Fibroblast of villous mesenchyme (primary cell): ENCODE measurements at regions not wholly inside any gene's neighbourhood (a gene's known extent, or its start where the extent isn't known, plus 50 kb on each side); places are given as distances from the start of the nearest gene placed in this dataset.

ENCODE experiments used
- DNase-seq: peaks from one replicate; pipeline ENCODE4 v3.0.0-alpha.2; 2010; ENCODE audit warnings: low read depth
- H3K4me3 ChIP-seq: 2 replicates; pipeline ENCODE4 v1.5.1; 2011; ENCODE audit warnings: low read depth, mild to moderate bottlenecking, low read length
- TF ChIP-seq, protein P1 (sequence below): IDR thresholded peaks from 2 replicates; pipeline ENCODE4 v1.5.1; 2012; ENCODE audit warnings: low read depth, mild to moderate bottlenecking, low read length; ENCODE audit not compliant: insufficient read depth

DNA sequence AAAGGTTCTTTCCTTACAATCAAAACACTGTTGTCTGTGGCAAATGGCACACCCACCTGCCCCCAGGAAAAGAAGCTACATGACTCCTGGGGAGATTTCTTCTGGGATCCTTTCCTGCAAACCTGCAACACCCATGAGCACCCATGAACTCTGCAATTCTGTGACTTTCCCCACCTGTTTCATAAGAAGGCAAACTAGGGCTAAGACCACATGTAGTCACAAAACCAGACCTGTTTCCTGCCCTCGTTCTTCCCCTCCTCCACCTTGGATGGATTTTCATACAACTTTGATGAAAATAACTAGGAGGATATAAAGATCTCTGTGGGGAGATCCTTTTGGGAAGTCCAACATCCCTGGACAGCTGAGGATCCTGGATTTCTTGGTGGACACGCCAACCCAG, 1084.7 kb downstream of the BCL11B start:
- no peak overlapping the region for H3K4me3 ChIP-seq
- DNase-seq, result no peak
- TF ChIP-seq, protein P1, sequence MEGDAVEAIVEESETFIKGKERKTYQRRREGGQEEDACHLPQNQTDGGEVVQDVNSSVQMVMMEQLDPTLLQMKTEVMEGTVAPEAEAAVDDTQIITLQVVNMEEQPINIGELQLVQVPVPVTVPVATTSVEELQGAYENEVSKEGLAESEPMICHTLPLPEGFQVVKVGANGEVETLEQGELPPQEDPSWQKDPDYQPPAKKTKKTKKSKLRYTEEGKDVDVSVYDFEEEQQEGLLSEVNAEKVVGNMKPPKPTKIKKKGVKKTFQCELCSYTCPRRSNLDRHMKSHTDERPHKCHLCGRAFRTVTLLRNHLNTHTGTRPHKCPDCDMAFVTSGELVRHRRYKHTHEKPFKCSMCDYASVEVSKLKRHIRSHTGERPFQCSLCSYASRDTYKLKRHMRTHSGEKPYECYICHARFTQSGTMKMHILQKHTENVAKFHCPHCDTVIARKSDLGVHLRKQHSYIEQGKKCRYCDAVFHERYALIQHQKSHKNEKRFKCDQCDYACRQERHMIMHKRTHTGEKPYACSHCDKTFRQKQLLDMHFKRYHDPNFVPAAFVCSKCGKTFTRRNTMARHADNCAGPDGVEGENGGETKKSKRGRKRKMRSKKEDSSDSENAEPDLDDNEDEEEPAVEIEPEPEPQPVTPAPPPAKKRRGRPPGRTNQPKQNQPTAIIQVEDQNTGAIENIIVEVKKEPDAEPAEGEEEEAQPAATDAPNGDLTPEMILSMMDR, result no peak

DNA sequence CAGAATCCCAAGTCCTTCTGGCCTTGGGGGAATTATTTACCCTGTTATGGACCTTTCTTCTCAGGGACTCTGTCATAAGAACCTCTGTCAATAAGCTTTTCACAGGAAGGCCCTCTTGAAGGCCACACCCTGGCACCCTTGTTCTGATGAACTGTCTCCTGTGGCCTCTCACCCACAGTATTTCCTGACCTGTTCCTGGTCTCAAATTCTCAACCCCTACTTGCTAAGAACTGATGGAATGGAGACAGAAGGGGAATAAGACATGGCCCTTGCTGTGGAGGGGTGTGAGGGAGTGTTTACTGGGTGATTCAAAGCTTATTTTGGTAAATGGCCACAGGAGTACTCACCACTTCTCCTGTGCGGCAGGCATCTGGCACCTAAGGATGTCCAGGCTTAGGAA, 1082.9 kb downstream of the BCL11B start:
- TF ChIP-seq, protein P1, result no peak
- no peak for DNase-seq
- H3K4me3 ChIP-seq, result no peak overlapping the region

DNA sequence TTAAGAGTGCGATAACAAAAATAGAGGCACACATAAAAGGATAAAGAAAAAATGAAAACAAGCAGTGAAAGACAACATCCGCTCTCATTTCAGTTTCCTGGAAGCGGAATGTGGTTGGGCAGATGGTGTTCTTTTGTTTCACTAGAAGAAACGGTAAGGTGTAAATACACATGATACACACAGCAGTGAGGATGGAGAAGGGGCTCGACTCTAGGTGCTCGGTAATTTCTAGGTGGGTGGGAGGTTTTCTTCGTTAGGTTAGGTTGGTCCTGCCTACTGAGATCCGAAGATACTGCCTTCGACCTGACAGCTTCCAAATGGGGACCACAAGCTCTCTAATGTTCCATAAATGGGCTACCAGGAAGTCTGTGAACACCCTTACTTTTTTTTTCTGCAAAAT, 1082.5 kb downstream of the BCL11B start:
- TF ChIP-seq, protein P1, result no peak
- H3K4me3 ChIP-seq, result no peak overlapping the region
- DNase-seq, result no peak

DNA sequence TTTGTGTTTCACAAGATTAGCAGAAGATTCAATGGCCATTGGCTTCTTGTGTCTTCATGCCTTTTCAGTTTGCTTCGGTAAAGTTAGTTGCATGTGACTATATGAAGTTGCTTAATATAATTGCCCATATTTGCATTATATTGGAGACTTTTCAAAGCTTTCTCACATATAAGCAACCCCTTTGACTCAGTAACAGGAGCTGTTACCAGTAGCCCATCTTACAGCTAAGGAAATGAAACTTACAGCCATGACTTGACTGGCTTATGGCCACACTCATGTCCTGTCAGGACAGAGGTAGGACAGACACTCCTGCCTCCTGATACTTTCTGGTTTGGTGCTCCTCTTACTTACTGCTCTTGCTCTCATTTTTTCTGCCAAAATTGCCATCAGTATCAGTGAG, 1082.1 kb downstream of the BCL11B start:
- H3K4me3 ChIP-seq, result no peak overlapping the region
- DNase-seq, result no peak
- TF ChIP-seq, protein P1, result no peak

DNA sequence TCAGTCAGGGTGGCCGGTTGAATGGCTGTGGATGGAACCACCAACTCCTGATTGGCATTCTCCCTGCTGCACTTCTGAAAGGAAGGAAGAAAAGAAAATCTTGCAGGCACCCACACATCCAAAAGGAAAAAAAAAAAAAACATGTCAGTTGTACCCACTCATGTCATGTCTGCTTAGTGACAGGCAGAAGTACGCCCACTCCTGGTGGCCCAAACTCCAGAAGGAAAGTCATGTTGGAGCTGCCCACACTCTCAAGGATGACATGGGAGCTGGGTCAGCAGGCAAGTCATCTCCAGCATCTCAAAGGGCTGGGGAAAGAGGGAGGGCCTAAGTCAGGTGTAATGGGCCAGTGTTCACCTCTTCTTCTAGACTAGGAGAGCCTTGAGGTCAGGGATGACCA, 1079.1 kb downstream of the BCL11B start:
- TF ChIP-seq, protein P1, result no peak
- DNase-seq, result no peak
- no peak overlapping the region for H3K4me3 ChIP-seq

DNA sequence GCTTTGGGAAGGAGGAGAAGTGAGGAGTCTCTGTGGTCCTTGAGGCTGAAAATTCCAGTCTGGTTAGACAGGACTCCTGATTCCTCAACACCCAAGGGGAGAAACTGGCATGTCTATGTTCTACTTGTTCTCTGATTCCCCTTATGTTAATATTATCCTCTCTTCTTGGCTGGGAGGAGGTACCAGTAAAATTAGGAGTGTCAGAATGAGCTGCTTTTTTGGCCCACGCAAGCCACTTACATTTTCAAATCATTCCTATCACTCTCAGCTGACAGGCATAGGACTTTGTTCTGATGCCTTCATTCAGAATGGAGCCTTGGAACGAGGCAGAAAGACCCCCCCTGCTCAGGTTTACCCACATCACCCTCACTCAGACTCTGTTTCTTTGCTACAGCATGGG, 1077.2 kb downstream of the BCL11B start:
- DNase-seq, result no peak
- no peak overlapping the region for H3K4me3 ChIP-seq
- TF ChIP-seq, protein P1, result no peak

DNA sequence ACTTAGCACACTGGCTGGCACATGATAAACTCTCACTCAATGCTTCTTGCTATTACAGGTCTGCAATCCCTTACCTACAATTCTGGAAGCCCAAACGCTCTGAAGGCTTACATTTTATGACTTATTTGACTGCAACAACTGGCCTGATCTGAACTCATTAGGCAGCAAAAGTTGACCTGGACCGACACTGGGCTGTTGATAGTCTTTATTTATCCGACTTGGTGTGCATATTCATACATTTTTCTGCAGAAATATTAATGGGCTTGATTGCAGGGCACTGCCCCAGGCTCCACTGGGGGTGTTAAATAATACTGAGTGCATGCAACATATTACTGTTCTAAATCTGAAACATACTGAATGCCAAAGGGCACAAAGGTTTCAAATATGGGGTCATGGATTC, 1076.7 kb downstream of the BCL11B start:
- TF ChIP-seq, protein P1, result no peak
- no peak for DNase-seq
- H3K4me3 ChIP-seq, result no peak overlapping the region
